HG03460 (cell line): ENCODE measurements at regions not wholly inside any gene's neighbourhood (a gene's known extent, or its start where the extent isn't known, plus 50 kb on each side); places are given as distances from the start of the nearest gene placed in this dataset.

Experiments
- ATAC-seq: cut with Tn5 transposase; IDR thresholded peaks from one replicate; pipeline ENCODE4 v1.9.1; 2021; ENCODE audit not compliant: unreplicated experiment

GRCh38 chr16:63752347-63752746, 1369.5 kb downstream of the CDH11 start:
- no peak for ATAC-seq

DNA sequence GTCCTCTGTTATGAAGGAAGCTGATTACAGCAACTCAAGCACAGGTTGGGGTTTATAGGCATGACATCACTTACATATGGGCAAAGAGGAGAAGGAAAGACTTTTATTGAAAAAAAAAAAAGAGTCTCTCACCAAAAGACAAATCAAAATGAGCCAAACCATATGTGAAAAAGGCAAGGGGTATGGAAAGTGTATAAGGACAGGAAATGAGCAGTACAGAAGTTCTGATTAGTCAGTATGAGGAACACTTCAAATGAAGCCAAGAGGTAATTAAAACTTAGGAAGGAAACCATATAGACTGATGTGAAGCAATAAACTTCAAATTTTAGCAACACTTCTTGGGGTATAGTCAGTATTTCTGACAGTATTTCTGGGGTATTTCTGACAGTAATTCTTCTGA, 1372.6 kb downstream of the CDH11 start:
- ATAC-seq, result no peak

GRCh38 chr16:63745456-63745855, 1376.4 kb downstream of the CDH11 start:
- no peak for ATAC-seq

- ATAC-seq, result no peak
Measured at GRCh38 chr16:63744077-63744874, 1377.6 kb downstream of the CDH11 start.

DNA sequence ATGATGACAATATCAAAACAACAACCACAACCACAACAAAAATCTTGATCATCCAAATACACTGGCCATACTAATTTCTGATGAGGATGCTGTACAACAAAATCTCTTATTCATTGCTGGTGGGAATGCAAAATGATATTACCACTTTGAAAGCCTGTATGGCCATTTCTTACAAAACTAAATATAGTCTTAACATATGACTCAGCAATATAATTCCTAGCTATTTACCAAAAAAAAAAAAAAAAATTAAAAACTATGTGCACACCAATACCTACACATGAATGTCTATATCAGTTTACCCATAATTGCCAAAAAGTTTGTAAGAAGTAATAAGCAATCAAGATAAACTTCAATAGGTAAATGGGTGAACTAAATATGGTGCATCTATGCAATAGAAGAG, 1379.7 kb downstream of the CDH11 start:
- ATAC-seq, result no peak

GRCh38 chr16:63737633-63738032, 1384.2 kb downstream of the CDH11 start:
- ATAC-seq, result no peak

- ATAC-seq, result no peak
Measured at GRCh38 chr16:63735456-63735855, 1386.4 kb downstream of the CDH11 start.

- ATAC-seq, result no peak
Measured at GRCh38 chr16:63720848-63721247, 1401.0 kb downstream of the CDH11 start.

GRCh38 chr16:63719926-63720325, 1401.9 kb downstream of the CDH11 start:
- ATAC-seq, result no peak

GRCh38 chr16:63717806-63718205, 1404.1 kb downstream of the CDH11 start:
- ATAC-seq, result no peak

GRCh38 chr16:63714876-63715275, 1407.0 kb downstream of the CDH11 start:
- no peak for ATAC-seq

DNA sequence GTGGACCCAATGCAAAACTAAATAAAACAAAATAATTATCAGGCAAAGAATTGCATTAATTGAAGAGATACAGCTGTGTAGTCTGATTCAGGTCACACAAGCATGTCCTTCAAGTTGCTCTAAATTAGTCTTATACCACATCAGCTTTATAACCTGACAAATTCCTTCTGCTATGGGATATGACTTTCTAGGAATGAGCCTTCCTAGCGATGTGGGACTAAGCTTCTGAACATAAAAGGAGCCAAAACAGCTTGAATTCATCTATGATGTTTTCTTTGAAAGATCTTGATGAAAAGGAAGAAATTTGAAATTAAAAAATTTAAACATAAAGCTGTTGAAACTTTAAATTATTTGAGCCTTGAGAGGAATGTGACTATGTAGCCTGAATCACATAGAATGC, 1409.1 kb downstream of the CDH11 start:
- no peak for ATAC-seq

GRCh38 chr16:63703612-63704011, 1418.3 kb downstream of the CDH11 start:
- no peak for ATAC-seq

GRCh38 chr16:63702981-63703590, 1418.8 kb downstream of the CDH11 start:
- ATAC-seq, result no peak

- ATAC-seq, result no peak
Measured at GRCh38 chr16:63697736-63698135, 1424.1 kb downstream of the CDH11 start.

- ATAC-seq, result no peak
Measured at GRCh38 chr16:63695347-63695746, 1426.5 kb downstream of the CDH11 start.

GRCh38 chr16:63690961-63691360, 1430.9 kb downstream of the CDH11 start:
- no peak for ATAC-seq

DNA sequence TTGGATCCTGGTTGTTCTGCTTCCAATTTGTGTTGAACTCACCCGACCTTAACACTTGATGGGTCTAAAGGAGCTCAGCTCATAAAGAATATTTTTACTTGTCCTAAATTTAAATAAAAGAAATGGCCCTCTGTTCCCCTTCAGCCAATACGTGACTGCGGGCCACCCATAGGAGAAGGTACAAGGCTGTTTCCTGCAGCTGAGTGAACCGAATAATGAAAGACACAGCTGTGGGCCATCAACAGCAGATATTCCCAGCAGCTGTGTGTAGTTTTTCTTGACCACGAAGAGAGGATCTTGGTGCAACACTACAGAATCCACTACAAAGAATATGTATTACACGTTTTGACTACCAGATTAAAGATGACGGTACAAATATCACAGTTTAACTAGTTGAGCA, 1431.6 kb downstream of the CDH11 start:
- ATAC-seq, result no peak

- no peak for ATAC-seq
Measured at GRCh38 chr16:63689068-63689467, 1432.8 kb downstream of the CDH11 start.

DNA sequence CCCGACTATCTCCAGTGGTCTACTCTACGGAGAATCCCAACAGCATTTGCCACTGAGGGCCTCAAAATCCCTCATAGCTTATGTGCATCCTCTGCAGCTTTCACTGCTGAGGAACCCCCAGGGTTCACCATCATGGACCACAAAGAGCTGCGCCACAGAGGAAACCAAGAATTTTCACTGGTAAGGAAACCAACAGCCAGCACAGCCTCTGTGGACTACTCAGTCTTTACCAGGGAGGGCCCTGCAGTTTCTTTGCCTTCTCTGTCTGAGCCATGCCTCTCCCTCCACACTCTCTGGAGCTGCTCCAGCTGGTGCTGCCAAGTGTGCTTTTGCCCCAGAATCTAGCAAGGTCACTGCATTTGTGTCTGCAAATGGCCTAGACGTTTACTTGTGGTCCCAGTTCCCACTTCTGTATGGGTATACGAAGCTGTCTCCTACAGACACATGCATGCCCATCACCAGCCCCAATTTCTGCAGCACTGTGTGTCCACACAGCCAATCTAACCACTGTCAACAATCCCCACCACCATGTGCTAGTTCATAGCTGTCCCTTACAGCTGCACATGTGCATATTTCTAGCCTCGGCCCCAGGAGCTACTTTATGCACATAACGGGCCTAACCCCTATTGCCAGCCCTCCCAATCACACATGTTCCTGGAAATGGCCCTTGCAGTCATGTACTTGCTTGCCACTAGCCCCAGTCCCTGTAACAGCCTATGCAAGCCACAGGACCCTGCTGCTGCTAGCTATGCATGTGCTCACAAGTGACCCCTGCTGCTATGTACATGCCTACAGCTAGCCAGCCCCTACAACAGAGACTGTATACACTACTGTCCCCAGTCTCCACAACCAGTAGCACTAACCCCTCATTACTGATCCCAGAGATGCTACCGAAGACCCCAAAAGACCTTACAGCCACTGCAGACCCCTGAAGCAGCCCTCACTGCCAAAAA, 1437.4 kb downstream of the CDH11 start:
- no peak for ATAC-seq

DNA sequence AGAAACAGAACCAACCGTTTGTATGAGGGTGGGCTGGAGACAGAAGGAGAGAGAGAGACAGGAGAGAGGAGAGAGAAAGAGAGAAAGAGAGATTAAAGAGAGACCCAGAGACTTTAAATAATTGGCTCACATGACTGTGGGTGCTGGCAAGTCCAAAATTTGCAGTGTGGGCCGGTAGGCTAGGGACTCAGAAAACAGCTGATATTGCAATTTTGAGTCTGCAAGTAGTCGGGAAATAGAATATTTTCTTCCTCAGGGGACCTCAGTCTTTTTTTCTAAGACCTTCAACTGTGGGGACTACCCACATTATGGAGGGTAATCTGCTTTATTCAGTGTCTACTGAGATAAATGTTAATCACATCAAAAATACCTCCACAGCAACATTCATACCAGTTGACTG, 1439.0 kb downstream of the CDH11 start:
- no peak for ATAC-seq

DNA sequence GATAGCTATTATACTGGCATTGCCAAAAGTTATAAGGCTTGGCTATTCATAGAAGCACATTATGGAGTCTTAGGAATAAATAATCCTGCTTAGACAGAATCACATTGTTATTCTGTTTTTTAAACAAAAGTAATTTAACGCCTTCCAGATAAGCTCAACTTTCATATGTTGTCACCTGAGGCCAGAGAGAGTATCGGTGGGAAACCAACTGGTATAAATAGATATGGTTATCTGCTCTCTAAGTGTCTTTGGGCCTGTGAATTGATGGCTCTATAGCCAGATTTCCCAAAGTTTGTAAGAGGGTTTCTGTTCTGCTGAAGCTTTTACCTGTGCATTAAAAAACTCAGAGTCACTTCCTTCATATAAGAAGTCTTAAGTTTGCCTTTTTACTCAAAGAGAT, 1449.4 kb downstream of the CDH11 start:
- no peak for ATAC-seq
